ENCODE measurements at regions not wholly inside any gene's neighbourhood (a gene's known extent, or its start where the extent isn't known, plus 50 kb on each side); places are given as distances from the start of the nearest gene placed in this dataset.

DNA sequence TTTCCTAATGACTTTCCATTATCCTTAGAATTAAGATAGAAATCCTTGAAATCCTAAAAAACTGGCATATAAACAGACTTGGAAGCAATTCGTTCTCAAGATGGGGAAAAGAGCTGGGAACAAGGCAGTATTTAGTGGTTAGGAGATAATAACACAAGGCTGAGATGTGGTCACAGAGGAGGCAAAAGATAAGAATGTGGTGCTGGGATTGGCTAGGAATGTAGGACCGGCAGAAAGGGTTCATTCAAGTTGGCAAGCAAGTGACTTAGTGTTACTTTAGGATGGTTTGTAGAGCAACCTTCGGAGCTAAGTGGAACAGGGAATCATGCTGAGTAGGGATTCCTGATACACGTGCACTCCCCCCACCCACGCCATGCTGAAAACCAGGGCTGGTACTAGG is 121.9 kb upstream of the RPS6KA3 start:
- TF ChIP-seq, protein P1, sequence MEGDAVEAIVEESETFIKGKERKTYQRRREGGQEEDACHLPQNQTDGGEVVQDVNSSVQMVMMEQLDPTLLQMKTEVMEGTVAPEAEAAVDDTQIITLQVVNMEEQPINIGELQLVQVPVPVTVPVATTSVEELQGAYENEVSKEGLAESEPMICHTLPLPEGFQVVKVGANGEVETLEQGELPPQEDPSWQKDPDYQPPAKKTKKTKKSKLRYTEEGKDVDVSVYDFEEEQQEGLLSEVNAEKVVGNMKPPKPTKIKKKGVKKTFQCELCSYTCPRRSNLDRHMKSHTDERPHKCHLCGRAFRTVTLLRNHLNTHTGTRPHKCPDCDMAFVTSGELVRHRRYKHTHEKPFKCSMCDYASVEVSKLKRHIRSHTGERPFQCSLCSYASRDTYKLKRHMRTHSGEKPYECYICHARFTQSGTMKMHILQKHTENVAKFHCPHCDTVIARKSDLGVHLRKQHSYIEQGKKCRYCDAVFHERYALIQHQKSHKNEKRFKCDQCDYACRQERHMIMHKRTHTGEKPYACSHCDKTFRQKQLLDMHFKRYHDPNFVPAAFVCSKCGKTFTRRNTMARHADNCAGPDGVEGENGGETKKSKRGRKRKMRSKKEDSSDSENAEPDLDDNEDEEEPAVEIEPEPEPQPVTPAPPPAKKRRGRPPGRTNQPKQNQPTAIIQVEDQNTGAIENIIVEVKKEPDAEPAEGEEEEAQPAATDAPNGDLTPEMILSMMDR (conservative IDR thresholded peaks at IDR 0.05 in 1 of 2, IDR thresholded peaks at IDR 0.05 in 1 of 2; ENCODE audit: extremely low read depth in 1 of 2, insufficient read depth in 1 of 2, low read depth in 1 of 2, low read length in 2 of 2) = no peak
- no peak for TF ChIP-seq EZH2 (IDR thresholded peaks at IDR 0.05; ENCODE audit: borderline replicate concordance, low read length)

All from mammary epithelial cell (primary cell).